ENCODE measurements at regions not wholly inside any gene's neighbourhood (a gene's known extent, or its start where the extent isn't known, plus 50 kb on each side); places are given as distances from the start of the nearest gene placed in this dataset.

- TF ChIP-seq POLR2A (IDR thresholded peaks at IDR 0.05) (no peak), CTCF (IDR thresholded peaks at IDR 0.05) (no peak), POLR2AphosphoS5 (IDR thresholded peaks at IDR 0.05) (no peak)
These were observed 490.4 kb upstream of the NCAM2 start for GRCh38 chr21:20507783-20508182.
